HL-60 (cell line): ENCODE measurements at regions not wholly inside any gene's neighbourhood (a gene's known extent, or its start where the extent isn't known, plus 50 kb on each side); places are given as distances from the start of the nearest gene placed in this dataset.

Experiments
- CTCF ChIP-seq: IDR thresholded peaks from one replicate; pipeline ENCODE4 v1.5.1; 2011; ENCODE audit warnings: low read length, control low read depth, inconsistent platforms; ENCODE audit not compliant: insufficient read depth
- GABPA ChIP-seq: IDR thresholded peaks from 2 replicates; pipeline ENCODE4 v1.6.1; 2012; ENCODE audit warnings: low read depth
- POLR2AphosphoS5 ChIP-seq: IDR thresholded peaks from 2 replicates; pipeline ENCODE4 v1.6.1; 2012; ENCODE audit warnings: low read depth
- REST ChIP-seq: IDR thresholded peaks from 2 replicates; pipeline ENCODE4 v1.6.1; 2012; ENCODE audit warnings: low read depth; ENCODE audit not compliant: insufficient replicate concordance

- TF ChIP-seq CTCF (no peak), POLR2AphosphoS5 (no peak), GABPA (no peak), REST (no peak)
Observed at GRCh38 chr1:101382135-101382534, 145.3 kb downstream of the S1PR1 start.
